ENCODE measurements at regions not wholly inside any gene's neighbourhood (a gene's known extent, or its start where the extent isn't known, plus 50 kb on each side); places are given as distances from the start of the nearest gene placed in this dataset.

DNA sequence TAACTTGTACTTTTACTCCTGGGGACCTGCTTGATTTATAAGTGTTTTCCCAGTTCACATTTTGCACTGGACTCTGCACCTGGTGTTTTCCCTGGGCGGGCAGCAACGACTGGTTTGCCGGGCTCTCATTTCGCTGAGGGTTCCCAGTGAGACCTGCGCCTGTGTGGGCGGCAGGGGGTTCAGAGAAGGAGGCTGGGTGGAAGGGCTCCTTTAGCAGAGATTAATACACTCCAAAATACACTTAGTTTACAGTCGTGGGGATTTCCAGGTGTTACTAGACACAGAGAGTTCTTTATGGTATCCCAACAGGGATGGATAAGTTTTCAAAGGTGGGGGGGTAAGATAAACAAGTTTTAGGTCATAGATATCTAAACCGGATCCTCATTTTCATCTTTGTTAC, 53.0 kb upstream of the SHISA3 start:
- no peak for DNase-seq
- intact Hi-C loops (cut with DNase I): no loop called here
- H3K36me3 ChIP-seq: no peaks in the 10 kb centered on the region
- no peak overlapping the region for H3K27ac ChIP-seq
- WGBS, 2 donors: 72 to 73% methylated on average over 6 to 8 of the region's 8 CpGs
- no peaks in the 10 kb centered on the region for H3K4me1 ChIP-seq
- no peaks in the 10 kb centered on the region for H3K27me3 ChIP-seq
- no peak overlapping the region for H3K4me3 ChIP-seq
- no peaks in the 10 kb centered on the region for H3K9me3 ChIP-seq
- no peak for TF ChIP-seq POLR2A (IDR thresholded peaks at IDR 0.05)
- TF ChIP-seq, protein P1, sequence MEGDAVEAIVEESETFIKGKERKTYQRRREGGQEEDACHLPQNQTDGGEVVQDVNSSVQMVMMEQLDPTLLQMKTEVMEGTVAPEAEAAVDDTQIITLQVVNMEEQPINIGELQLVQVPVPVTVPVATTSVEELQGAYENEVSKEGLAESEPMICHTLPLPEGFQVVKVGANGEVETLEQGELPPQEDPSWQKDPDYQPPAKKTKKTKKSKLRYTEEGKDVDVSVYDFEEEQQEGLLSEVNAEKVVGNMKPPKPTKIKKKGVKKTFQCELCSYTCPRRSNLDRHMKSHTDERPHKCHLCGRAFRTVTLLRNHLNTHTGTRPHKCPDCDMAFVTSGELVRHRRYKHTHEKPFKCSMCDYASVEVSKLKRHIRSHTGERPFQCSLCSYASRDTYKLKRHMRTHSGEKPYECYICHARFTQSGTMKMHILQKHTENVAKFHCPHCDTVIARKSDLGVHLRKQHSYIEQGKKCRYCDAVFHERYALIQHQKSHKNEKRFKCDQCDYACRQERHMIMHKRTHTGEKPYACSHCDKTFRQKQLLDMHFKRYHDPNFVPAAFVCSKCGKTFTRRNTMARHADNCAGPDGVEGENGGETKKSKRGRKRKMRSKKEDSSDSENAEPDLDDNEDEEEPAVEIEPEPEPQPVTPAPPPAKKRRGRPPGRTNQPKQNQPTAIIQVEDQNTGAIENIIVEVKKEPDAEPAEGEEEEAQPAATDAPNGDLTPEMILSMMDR (IDR thresholded peaks at IDR 0.05): no peak

DNA sequence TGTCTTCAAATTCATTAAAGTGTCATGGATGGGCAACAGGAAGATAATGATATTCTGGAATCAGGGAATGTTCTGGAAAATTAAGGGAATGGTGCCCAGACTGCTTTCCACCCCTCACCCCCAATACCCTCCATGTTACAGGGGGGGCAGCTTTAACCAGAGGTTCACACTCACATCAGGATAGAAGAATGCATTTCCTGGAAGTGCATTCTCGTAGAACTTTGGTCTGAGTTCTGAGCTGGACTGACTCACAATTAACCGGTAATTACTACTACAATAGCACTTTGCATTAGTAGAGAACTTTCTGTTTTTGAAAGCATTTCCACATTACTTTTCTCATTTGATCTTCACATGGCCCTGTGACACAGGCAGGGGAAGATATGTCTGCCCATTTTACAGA, 52.5 kb upstream of the SHISA3 start:
- no peaks in the 10 kb centered on the region for H3K9me3 ChIP-seq
- WGBS, 2 donors: 73 to 77% methylated on average over 2 of the region's 2 CpGs
- no peaks in the 10 kb centered on the region for H3K36me3 ChIP-seq
- H3K27ac ChIP-seq: no peak overlapping the region
- no peaks in the 10 kb centered on the region for H3K27me3 ChIP-seq
- intact Hi-C loops (cut with DNase I): no loop called here
- no peaks in the 10 kb centered on the region for H3K4me1 ChIP-seq
- DNase-seq: no peak
- no peak overlapping the region for H3K4me3 ChIP-seq
- TF ChIP-seq, protein P1 (IDR thresholded peaks at IDR 0.05): no peak
- TF ChIP-seq POLR2A (IDR thresholded peaks at IDR 0.05): no peak

- Histone ChIP-seq H3K27me3 (no peaks in the 10 kb centered on the region), H3K36me3 (no peaks in the 10 kb centered on the region), H3K4me1 (no peaks in the 10 kb centered on the region), H3K27ac (no peak overlapping the region), H3K9me3 (no peaks in the 10 kb centered on the region), H3K4me3 (no peak overlapping the region)
- DNase-seq: no peak
- TF ChIP-seq, protein P1 (IDR thresholded peaks at IDR 0.05): no peak
- TF ChIP-seq POLR2A (IDR thresholded peaks at IDR 0.05): no peak
- 87 to 90% methylated on average over 6 to 9 of the region's 29 CpGs for WGBS, 2 donors
- intact Hi-C loops (cut with DNase I): no loop called here
Observed at GRCh38 chr4:42345962-42346544, 51.2 kb upstream of the SHISA3 start.

DNA sequence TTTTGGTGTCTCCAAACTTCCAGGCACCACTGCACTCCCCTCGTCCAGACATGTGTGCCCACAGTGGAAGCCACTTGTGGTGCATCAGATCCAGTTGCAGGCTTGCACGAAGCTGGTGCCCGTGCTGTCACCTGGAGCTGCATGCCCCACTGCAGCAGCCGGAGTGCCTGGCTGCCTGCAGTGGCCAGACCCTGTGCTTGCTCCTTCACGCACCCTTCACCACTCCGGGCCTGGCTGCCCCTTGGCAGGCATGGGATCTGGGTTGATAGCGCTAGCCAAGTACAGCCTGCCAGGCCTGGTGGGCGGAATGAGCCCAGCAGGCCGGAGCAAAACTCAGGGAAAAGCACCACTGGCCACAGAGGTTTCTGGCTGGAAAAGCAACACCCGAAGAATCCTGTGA, 50.2 kb upstream of the SHISA3 start:
- WGBS, 2 donors: 73 to 92% methylated on average over 4 of the region's 10 CpGs
- no peaks in the 10 kb centered on the region for H3K27me3 ChIP-seq
- no peaks in the 10 kb centered on the region for H3K9me3 ChIP-seq
- H3K36me3 ChIP-seq: no peaks in the 10 kb centered on the region
- TF ChIP-seq, protein P1 (IDR thresholded peaks at IDR 0.05): no peak
- intact Hi-C loops (cut with DNase I): no loop called here
- no peak overlapping the region for H3K4me3 ChIP-seq
- H3K4me1 ChIP-seq: no peaks in the 10 kb centered on the region
- H3K27ac ChIP-seq: no peak overlapping the region
- no peak for DNase-seq

Measured in esophagus squamous epithelium (tissue), 5 donors.